ENCODE measurements at regions not wholly inside any gene's neighbourhood (a gene's known extent, or its start where the extent isn't known, plus 50 kb on each side); places are given as distances from the start of the nearest gene placed in this dataset.

DNA sequence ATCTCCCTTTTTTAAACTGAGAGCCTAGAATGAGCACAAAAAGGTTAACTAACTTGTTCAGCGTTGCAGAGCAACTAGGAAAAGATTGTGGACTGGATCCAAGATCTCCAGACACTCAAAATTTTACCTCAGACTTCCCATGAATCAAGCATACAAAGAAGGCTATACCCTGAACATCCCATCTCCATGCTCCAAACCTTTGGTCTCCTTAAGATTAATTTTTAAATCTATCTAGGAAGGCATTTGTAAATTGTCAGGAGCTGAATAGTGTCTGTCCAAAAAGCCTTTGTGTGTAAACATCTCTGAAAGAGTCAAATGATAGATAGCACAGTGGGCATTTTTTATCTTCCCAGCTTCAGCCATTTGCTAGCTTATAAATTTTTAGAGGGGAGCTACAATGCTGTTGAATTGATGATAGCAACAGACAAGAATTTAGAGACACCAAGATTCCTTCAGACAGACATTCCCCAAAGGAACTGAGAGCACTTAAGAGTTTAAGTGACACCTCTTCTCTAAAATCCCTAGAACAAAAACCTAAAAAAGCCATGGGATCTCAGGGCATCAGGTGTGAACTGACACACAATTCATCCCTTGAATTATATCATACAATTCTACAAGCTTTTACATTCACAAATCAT lies 480.8 kb upstream of the FAM241A start:
- Histone ChIP-seq H3K4me3 (ENCODE audit: low read length in 3 of 3) (no peak overlapping the region), H3K36me3 (ENCODE audit: control insufficient read depth in 3 of 3, insufficient read depth in 3 of 3, low read length in 3 of 3) (no peaks in the 10 kb centered on the region), H3K27ac (ENCODE audit: low read depth, low read length) (no peak overlapping the region), H3K9ac (ENCODE audit: low read depth in 1 of 3, low read length in 3 of 3) (no peak overlapping the region), H3K27me3 (ENCODE audit: control insufficient read depth in 3 of 3, insufficient read depth in 3 of 3, low read length in 3 of 3) (no peaks in the 10 kb centered on the region), H3K9me3 (ENCODE audit: control insufficient read depth in 3 of 3, low read length in 3 of 3) (no peaks in the 10 kb centered on the region), H3K4me1 (ENCODE audit: control insufficient read depth in 3 of 3, insufficient read depth in 3 of 3, low read length in 3 of 3) (no peaks in the 10 kb centered on the region)

DNA sequence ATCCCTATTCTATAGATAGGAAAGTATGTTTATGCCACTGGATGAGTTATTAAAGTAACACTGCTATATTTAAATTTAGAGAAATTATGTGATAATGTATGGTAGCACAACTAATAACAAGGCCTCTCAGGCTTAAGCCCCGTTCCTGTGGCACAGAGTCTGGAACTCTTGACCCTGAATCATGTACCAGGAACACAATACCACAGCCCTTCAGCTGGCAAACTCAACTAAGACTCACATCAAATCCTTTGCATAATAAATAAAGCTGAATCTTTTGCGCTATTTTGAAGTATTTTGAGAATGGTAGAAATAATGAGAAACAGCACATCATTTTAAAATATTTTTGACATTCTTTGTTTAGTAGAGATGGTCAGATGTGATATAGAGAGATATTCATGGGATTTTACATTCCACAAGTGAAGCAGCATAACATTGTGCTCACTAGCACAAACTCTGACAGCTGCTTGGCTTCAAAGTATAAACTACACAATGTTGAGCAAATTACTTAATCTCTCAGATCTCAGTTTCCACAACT lies 478.4 kb upstream of the FAM241A start:
- H3K9ac ChIP-seq (ENCODE audit: low read depth in 1 of 3, low read length in 3 of 3): no peak overlapping the region
- no peaks in the 10 kb centered on the region for H3K4me1 ChIP-seq (ENCODE audit: control insufficient read depth in 3 of 3, insufficient read depth in 3 of 3, low read length in 3 of 3)
- H3K27ac ChIP-seq (ENCODE audit: low read depth, low read length): no peak overlapping the region
- H3K4me3 ChIP-seq (ENCODE audit: low read length in 3 of 3): no peak overlapping the region
- H3K27me3 ChIP-seq (ENCODE audit: control insufficient read depth in 3 of 3, insufficient read depth in 3 of 3, low read length in 3 of 3): no peaks in the 10 kb centered on the region
- H3K9me3 ChIP-seq (ENCODE audit: control insufficient read depth in 3 of 3, low read length in 3 of 3): no peaks in the 10 kb centered on the region
- H3K36me3 ChIP-seq (ENCODE audit: control insufficient read depth in 3 of 3, insufficient read depth in 3 of 3, low read length in 3 of 3): no peaks in the 10 kb centered on the region

DNA sequence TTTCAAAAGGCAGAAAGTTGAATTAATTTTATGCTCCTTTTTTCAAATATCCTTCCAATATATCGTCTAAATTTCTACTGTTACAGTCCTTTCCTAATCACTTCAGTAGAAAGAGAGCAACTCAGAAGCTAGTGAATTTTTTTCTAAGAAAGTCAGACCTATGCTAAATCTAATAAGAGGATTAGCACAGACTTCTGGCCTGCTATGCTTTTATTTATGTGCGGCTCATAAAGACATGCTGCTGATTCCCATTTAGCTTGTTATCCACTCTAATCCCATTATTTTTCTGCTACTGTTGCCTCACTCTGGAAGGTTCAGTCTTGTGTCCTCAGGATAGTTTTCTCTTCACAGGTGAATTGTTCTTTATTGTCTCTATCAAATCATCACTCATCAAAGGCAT lies 473.5 kb upstream of the FAM241A start:
- no peak overlapping the region for H3K9ac ChIP-seq (ENCODE audit: low read depth in 1 of 3, low read length in 3 of 3)
- no peaks in the 10 kb centered on the region for H3K4me1 ChIP-seq (ENCODE audit: control insufficient read depth in 3 of 3, insufficient read depth in 3 of 3, low read length in 3 of 3)
- H3K9me3 ChIP-seq (ENCODE audit: control insufficient read depth in 3 of 3, low read length in 3 of 3): no peaks in the 10 kb centered on the region
- H3K27me3 ChIP-seq (ENCODE audit: control insufficient read depth in 3 of 3, insufficient read depth in 3 of 3, low read length in 3 of 3): no peaks in the 10 kb centered on the region
- no peak overlapping the region for H3K4me3 ChIP-seq (ENCODE audit: low read length in 3 of 3)
- H3K27ac ChIP-seq (ENCODE audit: low read depth, low read length): no peak overlapping the region
- no peaks in the 10 kb centered on the region for H3K36me3 ChIP-seq (ENCODE audit: control insufficient read depth in 3 of 3, insufficient read depth in 3 of 3, low read length in 3 of 3)

DNA sequence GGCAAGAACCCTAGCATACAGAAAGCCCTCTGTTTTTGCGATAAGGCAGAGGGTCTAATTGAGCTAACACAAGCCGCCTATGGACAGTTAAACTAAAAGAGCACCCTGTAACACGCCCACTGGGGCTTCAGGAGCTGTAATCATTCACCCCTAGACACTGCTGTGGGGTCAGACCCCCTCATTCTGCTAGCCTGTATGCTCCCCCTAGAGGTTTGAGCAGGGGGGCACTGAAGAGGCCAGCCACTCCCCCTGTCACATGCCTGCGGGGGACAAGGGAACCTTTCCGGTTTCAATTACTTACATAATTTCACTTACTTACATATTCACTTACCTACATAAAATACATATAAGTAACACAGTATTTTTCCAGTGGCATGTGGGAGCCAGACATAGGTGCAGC lies 469.5 kb upstream of the FAM241A start:
- no peak overlapping the region for H3K27ac ChIP-seq (ENCODE audit: low read depth, low read length)
- H3K9ac ChIP-seq (ENCODE audit: low read depth in 1 of 3, low read length in 3 of 3): no peak overlapping the region
- H3K4me3 ChIP-seq (ENCODE audit: low read length in 3 of 3): no peak overlapping the region
- no peaks in the 10 kb centered on the region for H3K27me3 ChIP-seq (ENCODE audit: control insufficient read depth in 3 of 3, insufficient read depth in 3 of 3, low read length in 3 of 3)
- H3K4me1 ChIP-seq (ENCODE audit: control insufficient read depth in 3 of 3, insufficient read depth in 3 of 3, low read length in 3 of 3): no peaks in the 10 kb centered on the region
- H3K36me3 ChIP-seq (ENCODE audit: control insufficient read depth in 3 of 3, insufficient read depth in 3 of 3, low read length in 3 of 3): no peaks in the 10 kb centered on the region
- H3K9me3 ChIP-seq (ENCODE audit: control insufficient read depth in 3 of 3, low read length in 3 of 3): no peaks in the 10 kb centered on the region

DNA sequence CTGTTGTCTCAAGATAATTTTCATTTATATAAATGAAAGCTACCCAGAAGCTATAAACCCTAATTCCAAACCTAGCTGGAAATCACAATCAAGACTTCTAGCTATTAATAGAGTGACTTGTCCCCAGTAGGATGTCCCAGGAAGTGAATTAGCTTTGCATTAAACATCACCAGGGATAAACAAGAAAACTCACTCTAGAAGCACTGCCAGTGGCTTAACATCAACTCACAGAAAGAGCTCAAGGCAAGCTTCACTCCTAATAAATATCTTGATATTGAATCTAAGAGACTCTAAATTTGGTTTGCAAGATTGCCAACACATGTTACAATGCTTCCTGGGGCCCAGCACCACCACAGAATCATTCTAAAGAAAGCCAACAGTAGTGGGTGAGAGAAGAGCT lies 468.7 kb upstream of the FAM241A start:
- no peak overlapping the region for H3K27ac ChIP-seq (ENCODE audit: low read depth, low read length)
- no peak overlapping the region for H3K9ac ChIP-seq (ENCODE audit: low read depth in 1 of 3, low read length in 3 of 3)
- H3K9me3 ChIP-seq (ENCODE audit: control insufficient read depth in 3 of 3, low read length in 3 of 3): no peaks in the 10 kb centered on the region
- H3K36me3 ChIP-seq (ENCODE audit: control insufficient read depth in 3 of 3, insufficient read depth in 3 of 3, low read length in 3 of 3): no peaks in the 10 kb centered on the region
- no peaks in the 10 kb centered on the region for H3K27me3 ChIP-seq (ENCODE audit: control insufficient read depth in 3 of 3, insufficient read depth in 3 of 3, low read length in 3 of 3)
- H3K4me3 ChIP-seq (ENCODE audit: low read length in 3 of 3): no peak overlapping the region
- H3K4me1 ChIP-seq (ENCODE audit: control insufficient read depth in 3 of 3, insufficient read depth in 3 of 3, low read length in 3 of 3): no peaks in the 10 kb centered on the region

DNA sequence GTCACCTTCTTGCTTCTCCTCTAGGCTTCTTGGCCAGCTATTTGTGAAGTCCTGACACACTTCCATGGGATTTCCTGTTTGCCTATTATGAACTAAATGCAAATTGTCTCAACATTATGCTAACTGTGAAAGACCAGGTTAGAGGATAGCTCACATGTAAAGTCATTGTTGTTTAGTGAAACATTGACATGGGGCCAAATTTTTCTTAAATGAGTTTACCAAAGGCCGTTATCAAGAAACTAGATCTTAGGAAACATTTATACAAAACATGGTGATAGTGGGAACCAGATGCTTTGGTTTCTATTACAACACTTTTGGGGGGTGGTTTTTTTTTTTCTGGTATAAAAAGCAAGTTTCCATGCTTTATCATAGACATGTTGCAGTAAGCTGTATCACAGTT lies 466.8 kb upstream of the FAM241A start:
- H3K27ac ChIP-seq (ENCODE audit: low read depth, low read length): no peak overlapping the region
- no peaks in the 10 kb centered on the region for H3K9me3 ChIP-seq (ENCODE audit: control insufficient read depth in 3 of 3, low read length in 3 of 3)
- no peaks in the 10 kb centered on the region for H3K27me3 ChIP-seq (ENCODE audit: control insufficient read depth in 3 of 3, insufficient read depth in 3 of 3, low read length in 3 of 3)
- H3K4me1 ChIP-seq (ENCODE audit: control insufficient read depth in 3 of 3, insufficient read depth in 3 of 3, low read length in 3 of 3): no peaks in the 10 kb centered on the region
- no peak overlapping the region for H3K4me3 ChIP-seq (ENCODE audit: low read length in 3 of 3)
- no peak overlapping the region for H3K9ac ChIP-seq (ENCODE audit: low read depth in 1 of 3, low read length in 3 of 3)
- no peaks in the 10 kb centered on the region for H3K36me3 ChIP-seq (ENCODE audit: control insufficient read depth in 3 of 3, insufficient read depth in 3 of 3, low read length in 3 of 3)

DNA sequence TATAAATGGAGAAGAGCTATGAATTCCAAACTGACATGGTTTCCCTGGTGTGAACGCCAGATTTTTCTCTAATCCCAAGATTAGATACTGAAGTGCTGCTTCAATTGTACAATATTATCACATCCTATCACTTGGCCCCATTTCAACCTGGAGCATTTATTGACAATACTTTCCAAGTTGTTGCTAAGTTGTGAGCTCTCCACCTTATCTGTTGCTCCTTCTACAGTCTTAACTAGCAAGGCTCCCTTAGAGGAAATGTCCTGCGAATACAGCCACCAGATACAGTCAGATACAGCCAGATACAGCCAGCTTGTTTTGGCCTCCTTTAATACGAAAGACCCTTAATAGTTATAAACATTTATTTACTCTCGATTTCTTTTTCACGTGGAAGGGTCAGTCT lies 466.3 kb upstream of the FAM241A start:
- Histone ChIP-seq H3K9ac (ENCODE audit: low read depth in 1 of 3, low read length in 3 of 3) (no peak overlapping the region), H3K4me1 (ENCODE audit: control insufficient read depth in 3 of 3, insufficient read depth in 3 of 3, low read length in 3 of 3) (no peaks in the 10 kb centered on the region), H3K27ac (ENCODE audit: low read depth, low read length) (no peak overlapping the region), H3K36me3 (ENCODE audit: control insufficient read depth in 3 of 3, insufficient read depth in 3 of 3, low read length in 3 of 3) (no peaks in the 10 kb centered on the region), H3K27me3 (ENCODE audit: control insufficient read depth in 3 of 3, insufficient read depth in 3 of 3, low read length in 3 of 3) (no peaks in the 10 kb centered on the region), H3K9me3 (ENCODE audit: control insufficient read depth in 3 of 3, low read length in 3 of 3) (no peaks in the 10 kb centered on the region), H3K4me3 (ENCODE audit: low read length in 3 of 3) (no peak overlapping the region)

DNA sequence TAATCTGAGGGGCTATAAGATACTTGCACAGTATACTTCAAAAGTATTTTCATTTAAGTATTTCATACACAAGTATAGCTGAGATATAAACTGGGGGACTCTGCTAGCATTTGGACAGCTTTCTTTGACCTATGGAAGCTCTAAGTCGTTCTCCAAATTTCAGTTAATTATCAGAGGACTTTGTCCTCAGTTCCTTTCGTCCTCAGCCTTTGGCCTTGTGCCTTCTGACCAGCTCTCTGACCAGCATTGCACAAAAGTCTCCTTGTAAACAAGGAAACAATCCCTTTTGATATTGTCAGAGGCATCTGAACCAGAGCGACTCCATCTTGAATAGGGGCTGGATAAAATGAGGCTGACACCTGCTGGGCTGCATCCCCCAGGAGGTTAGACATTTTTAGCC lies 464.0 kb upstream of the FAM241A start:
- Histone ChIP-seq H3K36me3 (ENCODE audit: control insufficient read depth in 3 of 3, insufficient read depth in 3 of 3, low read length in 3 of 3) (no peaks in the 10 kb centered on the region), H3K4me3 (ENCODE audit: low read length in 3 of 3) (no peak overlapping the region), H3K9me3 (ENCODE audit: control insufficient read depth in 3 of 3, low read length in 3 of 3) (no peaks in the 10 kb centered on the region), H3K9ac (ENCODE audit: low read depth in 1 of 3, low read length in 3 of 3) (no peak overlapping the region), H3K27me3 (ENCODE audit: control insufficient read depth in 3 of 3, insufficient read depth in 3 of 3, low read length in 3 of 3) (no peaks in the 10 kb centered on the region), H3K4me1 (ENCODE audit: control insufficient read depth in 3 of 3, insufficient read depth in 3 of 3, low read length in 3 of 3) (no peaks in the 10 kb centered on the region), H3K27ac (ENCODE audit: low read depth, low read length) (no peak overlapping the region)

DNA sequence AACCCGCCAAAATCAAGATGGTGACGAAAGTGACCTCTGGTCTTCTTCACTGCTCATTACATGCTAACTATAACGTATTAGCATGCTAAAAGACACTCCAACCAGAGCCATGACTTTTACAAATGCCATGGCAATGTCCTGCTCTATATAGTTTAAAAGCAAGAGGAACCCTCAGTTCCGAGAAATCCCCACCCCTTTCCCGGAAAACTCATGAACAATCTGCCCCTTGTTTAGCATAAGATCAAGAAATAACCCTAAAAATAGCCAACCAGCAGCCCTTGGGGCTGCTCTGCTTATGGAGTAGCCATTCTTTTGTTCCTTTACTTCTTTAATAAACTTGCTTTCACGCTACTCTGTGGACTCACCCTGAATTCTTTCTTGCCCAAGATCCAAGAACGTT lies 463.5 kb upstream of the FAM241A start:
- Histone ChIP-seq H3K9ac (ENCODE audit: low read depth in 1 of 3, low read length in 3 of 3) (no peak overlapping the region), H3K27ac (ENCODE audit: low read depth, low read length) (no peak overlapping the region), H3K4me1 (ENCODE audit: control insufficient read depth in 3 of 3, insufficient read depth in 3 of 3, low read length in 3 of 3) (no peaks in the 10 kb centered on the region), H3K36me3 (ENCODE audit: control insufficient read depth in 3 of 3, insufficient read depth in 3 of 3, low read length in 3 of 3) (no peaks in the 10 kb centered on the region), H3K9me3 (ENCODE audit: control insufficient read depth in 3 of 3, low read length in 3 of 3) (no peaks in the 10 kb centered on the region), H3K4me3 (ENCODE audit: low read length in 3 of 3) (no peak overlapping the region), H3K27me3 (ENCODE audit: control insufficient read depth in 3 of 3, insufficient read depth in 3 of 3, low read length in 3 of 3) (no peaks in the 10 kb centered on the region)

DNA sequence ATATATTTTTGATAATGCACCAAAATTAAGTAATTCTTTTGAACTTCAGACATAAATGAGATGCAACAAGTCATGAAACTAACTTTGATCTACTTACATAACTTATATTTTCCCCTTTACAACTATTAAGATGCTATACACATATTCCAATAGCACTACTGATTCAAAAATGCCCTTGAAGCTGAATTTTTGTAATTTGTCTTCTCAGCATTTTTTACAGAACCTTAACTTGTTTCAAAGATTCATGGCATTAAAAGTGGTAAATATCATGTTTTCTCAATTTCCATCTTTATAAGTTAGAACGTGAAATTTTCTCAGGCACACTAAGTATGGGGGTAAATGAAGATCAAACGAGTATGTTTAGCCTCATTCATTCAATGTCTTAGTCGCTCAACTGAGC lies 460.0 kb upstream of the FAM241A start:
- Histone ChIP-seq H3K9ac (ENCODE audit: low read depth in 1 of 3, low read length in 3 of 3) (no peak overlapping the region), H3K4me3 (ENCODE audit: low read length in 3 of 3) (no peak overlapping the region), H3K36me3 (ENCODE audit: control insufficient read depth in 3 of 3, insufficient read depth in 3 of 3, low read length in 3 of 3) (no peaks in the 10 kb centered on the region)

More for the DNA sequence above, 460.0 kb upstream of the FAM241A start:
- no peaks in the 10 kb centered on the region for H3K27me3 ChIP-seq (ENCODE audit: control insufficient read depth in 3 of 3, insufficient read depth in 3 of 3, low read length in 3 of 3)
- H3K4me1 ChIP-seq (ENCODE audit: control insufficient read depth in 3 of 3, insufficient read depth in 3 of 3, low read length in 3 of 3): peaks cover 2 to 6% (median 2%) of the 10 kb centered on the region in 3 donors
- no peak overlapping the region for H3K27ac ChIP-seq (ENCODE audit: low read depth, low read length)
- H3K9me3 ChIP-seq (ENCODE audit: control insufficient read depth in 3 of 3, low read length in 3 of 3): no peaks in the 10 kb centered on the region
